Ectodermal cell (in vitro differentiated cells): ENCODE measurements at regions not wholly inside any gene's neighbourhood (a gene's known extent, or its start where the extent isn't known, plus 50 kb on each side); places are given as distances from the start of the nearest gene placed in this dataset.

Experiments used
- H3K27ac ChIP-seq: 2 replicates; pipeline ENCODE4 v1.7.0; 2013; ENCODE audit warnings: mild to moderate bottlenecking, low read depth, low read length; ENCODE audit not compliant: insufficient read depth, poor library complexity, severe bottlenecking
- H3K27me3 ChIP-seq: 2 replicates; pipeline ENCODE4 v1.7.0; 2013; ENCODE audit warnings: mild to moderate bottlenecking, low read length; ENCODE audit not compliant: insufficient read depth, control insufficient read depth, poor library complexity, severe bottlenecking
- H3K36me3 ChIP-seq: one replicate; pipeline ENCODE4 v1.7.0; 2013; ENCODE audit warnings: low read length; ENCODE audit not compliant: control insufficient read depth, insufficient read depth
- H3K4me1 ChIP-seq: one replicate; pipeline ENCODE4 v1.7.0; 2013; ENCODE audit warnings: low read length; ENCODE audit not compliant: control insufficient read depth, insufficient read depth
- H3K4me3 ChIP-seq: 2 replicates; pipeline ENCODE4 v1.7.0; 2013; ENCODE audit warnings: low read depth, low read length, control low read depth; ENCODE audit not compliant: insufficient read depth
- H3K9me3 ChIP-seq: 2 replicates; pipeline ENCODE4 v1.7.0; 2013; ENCODE audit warnings: mild to moderate bottlenecking, low read length, moderate library complexity; ENCODE audit not compliant: control insufficient read depth
- WGBS, 2 experiments: methylation state at CpG; one replicate each; pipeline ENCODE4 v1.1.7; 2013; ENCODE audit warnings: missing lambda C conversion rate in 2 of 2; 5-methylcytosine and 5-hydroxymethylcytosine counted together

DNA sequence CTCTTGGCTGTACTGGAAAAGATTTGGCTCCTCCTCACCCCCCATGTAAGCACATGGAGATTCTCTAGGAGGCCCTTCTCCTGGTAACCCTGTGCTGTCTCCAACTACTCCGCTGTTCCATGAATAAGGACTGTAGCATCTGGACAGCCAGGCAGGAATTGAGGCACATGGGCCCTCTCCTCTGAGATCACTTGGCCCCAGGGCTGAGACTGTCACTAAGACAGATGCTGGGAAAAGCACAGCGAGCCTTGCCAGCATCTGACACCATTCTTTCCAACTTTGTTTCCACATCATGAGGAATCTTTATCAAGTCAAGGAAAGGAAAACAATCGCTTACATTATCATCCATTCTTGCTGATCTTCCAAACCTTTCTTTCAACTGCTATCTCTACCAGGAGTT is 222.6 kb upstream of the INTU start:
- Histone ChIP-seq H3K9me3 (no peaks in the 10 kb centered on the region), H3K36me3 (no peaks in the 10 kb centered on the region), H3K4me1 (no peaks in the 10 kb centered on the region), H3K27me3 (no peaks in the 10 kb centered on the region), H3K27ac (no peak overlapping the region), H3K4me3 (no peak overlapping the region)
- 90% methylated on average over 3 of the region's 3 CpGs for WGBS, 2 experiments

DNA sequence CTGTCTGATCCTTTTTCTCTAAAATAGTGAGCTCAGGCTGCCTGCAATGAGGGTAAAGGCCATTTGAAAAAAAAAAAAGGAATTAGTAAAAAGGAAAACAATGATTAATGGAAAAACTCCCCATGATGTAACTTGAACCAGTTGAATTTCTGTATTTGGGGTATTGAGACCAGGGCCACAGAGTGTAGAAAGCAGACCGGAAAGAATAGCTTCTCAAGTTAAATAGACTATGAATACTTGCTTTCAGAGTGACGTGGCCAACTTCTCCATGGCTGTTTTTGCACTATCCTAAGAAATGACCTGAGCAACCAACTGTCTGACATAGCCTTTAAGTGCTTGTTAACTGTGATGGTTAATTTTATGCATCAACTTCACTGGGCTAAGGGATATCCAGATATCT is 222.1 kb upstream of the INTU start:
- 47 to 50% methylated on average over 2 of the region's 2 CpGs for WGBS, 2 experiments
- Histone ChIP-seq H3K4me1 (no peaks in the 10 kb centered on the region), H3K36me3 (no peaks in the 10 kb centered on the region), H3K27me3 (no peaks in the 10 kb centered on the region), H3K9me3 (no peaks in the 10 kb centered on the region), H3K27ac (no peak overlapping the region), H3K4me3 (no peak overlapping the region)

DNA sequence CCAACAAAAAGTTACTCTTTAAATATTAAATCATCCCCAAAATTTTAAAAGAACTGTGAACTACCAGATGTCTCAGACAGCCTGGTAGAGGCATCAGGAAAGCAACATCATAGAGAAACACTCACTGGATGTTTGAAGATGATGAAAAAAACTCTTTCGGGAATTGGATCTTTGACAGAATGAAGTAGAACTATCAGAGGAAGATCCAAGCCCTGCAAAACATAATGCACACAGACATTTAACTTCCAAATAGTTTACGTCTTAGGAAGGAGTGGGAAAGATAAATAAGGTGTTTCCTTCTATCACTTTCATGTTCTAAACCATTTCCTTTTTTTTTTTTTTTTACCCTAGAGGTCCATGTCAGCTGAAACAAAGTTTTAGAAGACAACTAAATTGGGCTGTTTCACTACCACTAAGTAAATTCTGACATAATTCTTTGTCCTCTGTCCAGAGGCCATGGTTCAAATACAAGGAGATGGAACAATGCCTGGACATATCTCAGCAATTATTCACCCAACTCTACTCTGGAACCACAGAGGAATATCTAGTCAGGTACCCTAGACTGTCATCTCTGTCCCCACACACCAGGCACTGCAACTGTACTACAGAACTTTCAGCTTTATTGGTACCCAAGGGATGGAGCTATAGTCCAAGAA is 217.7 kb upstream of the INTU start:
- Histone ChIP-seq H3K36me3 (no peaks in the 10 kb centered on the region), H3K4me1 (no peaks in the 10 kb centered on the region)
- 100% methylated on average over 1 of the region's 2 CpGs for WGBS, 2 experiments

DNA sequence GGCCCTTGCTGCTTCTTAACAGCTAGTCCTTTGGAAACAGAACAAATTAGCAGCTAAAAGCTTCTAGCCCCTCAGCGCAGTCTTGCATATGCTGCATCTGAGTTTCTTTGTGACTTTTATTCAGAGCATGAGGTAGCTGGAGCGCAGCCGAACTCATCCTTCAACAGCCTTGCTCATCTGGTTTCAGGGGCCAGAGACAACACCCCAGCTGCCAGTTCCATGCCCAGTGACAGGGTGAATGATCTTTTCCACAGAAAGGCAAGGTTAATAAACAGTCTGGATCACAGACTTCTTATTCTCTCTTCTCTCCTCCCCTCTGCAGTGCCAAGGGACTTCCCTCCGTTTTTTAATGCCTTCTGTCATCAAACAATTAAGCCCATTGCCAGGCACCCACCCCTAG is 216.6 kb upstream of the INTU start:
- H3K27ac ChIP-seq = no peak overlapping the region
- no peaks in the 10 kb centered on the region for H3K27me3 ChIP-seq
- no peak overlapping the region for H3K4me3 ChIP-seq
- no peaks in the 10 kb centered on the region for H3K9me3 ChIP-seq
- H3K4me1 ChIP-seq = no peaks in the 10 kb centered on the region
- no peaks in the 10 kb centered on the region for H3K36me3 ChIP-seq
- WGBS, 2 experiments = 92 to 96% methylated on average over 4 of the region's 4 CpGs

More for the DNA sequence above, 217.7 kb upstream of the INTU start:
- Histone ChIP-seq H3K9me3 (no peaks in the 10 kb centered on the region), H3K27me3 (no peaks in the 10 kb centered on the region), H3K4me3 (no peak overlapping the region), H3K27ac (no peak overlapping the region)

DNA sequence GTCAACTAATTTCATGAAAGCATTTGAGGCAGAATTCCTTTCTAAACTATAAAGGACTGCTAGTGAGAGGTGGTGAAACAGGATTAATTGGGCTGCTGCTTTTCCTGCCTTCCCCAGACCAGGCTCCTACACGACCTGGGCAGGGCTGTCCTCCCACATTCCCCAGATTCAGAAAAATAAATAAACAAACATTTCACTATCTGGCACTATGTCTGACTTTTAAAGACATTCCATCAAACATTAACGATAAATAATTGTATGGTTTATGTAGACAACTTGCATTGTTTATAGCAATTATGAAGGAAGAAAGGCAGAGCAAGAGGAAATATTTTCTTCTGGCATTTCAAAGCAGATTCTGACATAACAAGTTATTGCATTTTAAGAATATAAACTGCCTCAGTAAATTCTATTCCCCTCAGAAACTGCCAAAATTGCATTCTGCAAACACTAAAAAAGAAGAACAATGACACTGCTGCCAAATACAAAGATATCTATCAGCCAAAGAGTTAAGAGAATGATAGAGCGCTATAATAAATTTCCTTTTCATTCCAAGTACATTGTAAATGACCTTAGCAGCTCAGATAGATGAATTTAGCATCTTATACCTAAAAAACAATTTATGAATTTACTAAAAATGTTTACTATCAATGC is 214.7 kb upstream of the INTU start:
- no peaks in the 10 kb centered on the region for H3K9me3 ChIP-seq
- H3K27me3 ChIP-seq = no peaks in the 10 kb centered on the region
- H3K4me3 ChIP-seq = no peak overlapping the region
- no peak overlapping the region for H3K27ac ChIP-seq
- WGBS, 2 experiments = 43 to 64% methylated on average over 1 to 2 of the region's 3 CpGs
- H3K36me3 ChIP-seq = no peaks in the 10 kb centered on the region
- no peaks in the 10 kb centered on the region for H3K4me1 ChIP-seq

DNA sequence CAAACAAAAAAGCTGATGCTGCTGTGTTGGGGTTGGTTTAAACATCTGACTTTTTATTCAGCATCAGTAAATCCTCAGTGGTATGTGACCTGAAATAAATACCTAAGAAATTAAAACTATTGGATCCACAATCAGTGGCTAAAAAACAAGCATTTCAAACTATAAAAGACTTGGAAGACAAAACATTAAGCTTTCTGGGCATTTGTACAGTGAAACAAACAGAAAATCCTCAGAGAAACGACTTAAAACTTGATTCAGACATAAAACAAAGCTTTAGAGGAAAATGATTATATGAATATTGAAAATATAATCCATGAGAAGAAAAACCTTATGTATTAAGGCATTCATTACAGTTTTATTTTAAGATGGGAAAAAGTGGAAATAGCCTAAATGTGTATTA is 213.3 kb upstream of the INTU start:
- Histone ChIP-seq H3K9me3 (no peaks in the 10 kb centered on the region), H3K4me3 (no peak overlapping the region), H3K27me3 (no peaks in the 10 kb centered on the region), H3K36me3 (no peaks in the 10 kb centered on the region), H3K27ac (no peak overlapping the region), H3K4me1 (no peaks in the 10 kb centered on the region)
- 40 to 100% methylated on average over 1 of the region's 1 CpG for WGBS, 2 experiments

DNA sequence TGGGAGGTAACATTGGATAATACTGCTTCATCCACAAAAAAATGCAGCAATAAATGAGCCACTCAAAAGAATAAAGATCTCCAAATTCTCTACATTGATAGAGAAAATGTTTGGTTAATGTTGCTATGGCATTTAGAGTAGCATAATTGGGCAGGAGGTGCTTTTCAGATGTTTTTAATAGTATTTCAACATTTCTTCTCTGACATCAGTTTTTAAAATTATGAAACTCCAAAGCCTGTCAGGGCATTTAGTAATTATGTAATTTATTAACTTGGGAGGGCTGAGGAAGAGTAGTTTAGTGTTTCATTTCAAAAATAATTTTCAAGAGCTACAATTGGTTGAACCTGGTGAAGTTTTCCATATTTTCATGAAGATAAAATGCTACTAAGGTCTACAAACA is 211.3 kb upstream of the INTU start:
- Histone ChIP-seq H3K27ac (no peak overlapping the region), H3K9me3 (no peaks in the 10 kb centered on the region), H3K4me3 (no peak overlapping the region), H3K36me3 (no peaks in the 10 kb centered on the region), H3K27me3 (no peaks in the 10 kb centered on the region), H3K4me1 (no peaks in the 10 kb centered on the region)

DNA sequence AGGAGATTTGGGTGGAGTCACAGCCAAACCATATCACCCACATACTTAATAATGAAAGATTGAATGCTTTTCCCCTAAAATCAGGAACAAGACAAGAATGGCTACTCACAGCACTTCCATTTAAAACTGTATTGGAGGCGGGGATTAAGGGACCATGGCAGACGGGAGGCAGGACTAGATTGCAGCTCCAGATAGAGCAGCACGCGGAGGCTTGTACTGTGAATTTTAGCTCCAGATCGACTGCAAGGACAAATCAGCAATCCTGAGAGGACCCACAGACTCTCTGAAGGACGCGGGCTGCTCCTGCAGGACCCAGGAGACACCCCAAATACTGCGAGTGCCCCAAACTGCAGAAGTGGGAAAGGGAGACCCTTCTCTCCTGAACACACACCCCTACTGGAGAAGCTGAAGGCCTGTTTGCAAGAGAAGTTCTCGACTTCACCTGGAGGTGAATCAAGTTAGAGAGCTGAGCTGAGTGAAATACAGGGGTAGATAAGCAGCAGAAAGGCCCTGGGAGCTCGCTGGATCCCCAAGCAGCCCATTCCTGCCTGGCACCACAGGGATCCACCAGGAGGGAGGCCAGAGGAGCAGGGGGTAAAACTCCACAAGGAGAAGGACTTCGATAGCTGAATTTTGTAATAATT is 207.4 kb upstream of the INTU start:
- WGBS, 2 experiments = 90% methylated on average over 11 of the region's 11 CpGs
- H3K27me3 ChIP-seq = no peaks in the 10 kb centered on the region
- H3K27ac ChIP-seq = no peak overlapping the region
- H3K4me1 ChIP-seq = no peaks in the 10 kb centered on the region
- no peaks in the 10 kb centered on the region for H3K36me3 ChIP-seq
- H3K4me3 ChIP-seq = no peak overlapping the region
- no peaks in the 10 kb centered on the region for H3K9me3 ChIP-seq

DNA sequence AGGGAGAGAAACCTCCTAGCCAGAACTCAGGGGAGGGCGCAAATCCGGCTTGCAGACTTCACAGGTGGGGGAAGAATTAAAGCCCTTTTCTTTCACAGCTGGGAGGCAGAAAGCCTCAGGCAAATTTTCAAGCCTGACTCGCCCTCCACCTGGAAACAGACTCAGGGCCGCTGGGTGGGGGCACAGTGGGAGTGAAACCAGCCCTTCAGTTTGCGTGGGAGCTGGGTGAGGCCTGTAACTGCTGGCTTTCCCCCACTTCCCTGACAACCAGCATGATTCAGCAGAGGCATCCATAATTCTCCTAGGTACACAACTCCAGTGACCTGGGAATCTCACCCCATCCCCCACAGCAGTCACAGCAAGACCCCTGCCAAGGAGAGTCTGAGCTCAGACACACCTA is 206.9 kb upstream of the INTU start:
- Histone ChIP-seq H3K9me3 (no peaks in the 10 kb centered on the region), H3K4me3 (no peak overlapping the region), H3K36me3 (no peaks in the 10 kb centered on the region), H3K27ac (no peak overlapping the region), H3K4me1 (no peaks in the 10 kb centered on the region), H3K27me3 (no peaks in the 10 kb centered on the region)
- WGBS, 2 experiments = 90 to 94% methylated on average over 5 of the region's 5 CpGs

DNA sequence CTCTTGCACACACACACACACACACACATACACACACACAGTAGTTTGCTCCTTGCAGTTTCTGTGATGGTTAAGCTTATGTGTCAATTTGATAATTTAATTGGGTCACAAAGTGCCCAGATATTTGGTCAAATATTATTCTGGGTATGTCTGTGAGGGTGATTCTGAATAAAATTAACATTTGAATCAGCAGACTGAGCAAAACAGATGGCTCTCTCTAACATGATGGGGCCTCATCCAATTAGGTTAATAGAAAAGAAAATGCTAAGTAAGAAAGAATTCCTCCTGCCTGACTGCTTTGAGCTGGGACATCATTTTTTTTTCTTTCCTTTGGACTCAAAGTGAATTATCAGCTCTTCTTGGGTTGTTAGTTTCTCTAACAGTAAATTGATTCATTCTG is 191.2 kb upstream of the INTU start:
- no peaks in the 10 kb centered on the region for H3K27me3 ChIP-seq
- H3K4me1 ChIP-seq = no peaks in the 10 kb centered on the region
- H3K36me3 ChIP-seq = no peaks in the 10 kb centered on the region
- H3K4me3 ChIP-seq = no peak overlapping the region
- H3K9me3 ChIP-seq = no peaks in the 10 kb centered on the region
- H3K27ac ChIP-seq = no peak overlapping the region
